DND-41 (cell line): ENCODE measurements at regions not wholly inside any gene's neighbourhood (a gene's known extent, or its start where the extent isn't known, plus 50 kb on each side); places are given as distances from the start of the nearest gene placed in this dataset.

Experiments
- ATAC-seq: fragments of 200-7000 bp; cut with Tn5 transposase; 3 replicates; pipeline ENCODE4 v1.9.1; 2021; ENCODE audit warnings: low read depth; ENCODE audit not compliant: insufficient read depth
- DNase-seq: peaks from one replicate; pipeline ENCODE4 v3.0.0-alpha.2; 2020
- H2AFZ ChIP-seq: 2 replicates; pipeline ENCODE4 v1.6.0; 2012; ENCODE audit warnings: low read depth, low read length
- H3K27ac ChIP-seq: 2 replicates; pipeline ENCODE4 v1.5.1; 2012; ENCODE audit warnings: low read length, inconsistent platforms
- H3K27me3 ChIP-seq: fragments of 200-600 bp; sonication (generic); 2 replicates; pipeline ENCODE4 v1.6.0; 2012; ENCODE audit warnings: low read length, mild to moderate bottlenecking, inconsistent platforms; ENCODE audit not compliant: insufficient read depth, poor library complexity
- H3K36me3 ChIP-seq: 2 replicates; pipeline ENCODE4 v1.5.1; 2012; ENCODE audit warnings: low read length, inconsistent platforms; ENCODE audit not compliant: insufficient read depth
- H3K4me1 ChIP-seq: 2 replicates; pipeline ENCODE4 v1.5.1; 2012; ENCODE audit warnings: mild to moderate bottlenecking, low read length; ENCODE audit not compliant: insufficient read depth
- H3K4me2 ChIP-seq: 2 replicates; pipeline ENCODE4 v1.6.0; 2012; ENCODE audit warnings: mild to moderate bottlenecking, moderate library complexity, low read length, inconsistent platforms; ENCODE audit not compliant: insufficient read depth
- H3K4me3 ChIP-seq, 2 experiments: fragments of 200-600 bp in 1 of 2; shearing (Covaris generic) in 1 of 2; 2 replicates each; pipeline ENCODE4 v1.5.1; 2012 to 2016; ENCODE audit warnings: inconsistent platforms in 2 of 2, low read length in 2 of 2, mild to moderate bottlenecking in 2 of 2, low read depth in 1 of 2, moderate library complexity in 1 of 2
- H3K79me2 ChIP-seq: 2 replicates; pipeline ENCODE4 v1.6.0; 2012; ENCODE audit warnings: low read length, inconsistent platforms; ENCODE audit not compliant: insufficient read depth
- H3K9ac ChIP-seq: 2 replicates; pipeline ENCODE4 v1.6.0; 2012; ENCODE audit warnings: low read depth, mild to moderate bottlenecking, inconsistent platforms, low read length, moderate library complexity
- H3K9me3 ChIP-seq: 2 replicates; pipeline ENCODE4 v1.5.1; 2012; ENCODE audit warnings: low read length, moderate library complexity, mild to moderate bottlenecking, inconsistent platforms; ENCODE audit not compliant: insufficient read depth, severe bottlenecking
- H4K20me1 ChIP-seq: 2 replicates; pipeline ENCODE4 v1.6.0; 2012; ENCODE audit warnings: low read length; ENCODE audit not compliant: insufficient read depth
- CTCF ChIP-seq: IDR thresholded peaks from 2 replicates; pipeline ENCODE4 v1.5.1; 2012; ENCODE audit warnings: borderline replicate concordance, low read length, moderate library complexity, mild to moderate bottlenecking; ENCODE audit not compliant: poor library complexity, severe bottlenecking; ENCODE audit errors: extremely low read depth
- EZH2 ChIP-seq: IDR thresholded peaks from 3 replicates; pipeline ENCODE4 v1.6.1; 2012; ENCODE audit warnings: borderline replicate concordance, low read depth, mild to moderate bottlenecking, moderate library complexity, low read length, inconsistent platforms; ENCODE audit not compliant: severe bottlenecking

- Histone ChIP-seq H3K36me3 (no peaks in the 10 kb centered on the region), H3K9me3 (no peaks in the 10 kb centered on the region), H3K27ac (no peak overlapping the region), H3K27me3 (no peaks in the 10 kb centered on the region), H4K20me1 (no peaks in the 10 kb centered on the region), H3K4me3 (no peak overlapping the region), H3K4me2 (no peak overlapping the region), H3K9ac (no peak overlapping the region), H3K79me2 (no peaks in the 10 kb centered on the region), H3K4me1 (no peaks in the 10 kb centered on the region), H2AFZ (no peak overlapping the region)
- no peak for ATAC-seq
- no peak for DNase-seq
- TF ChIP-seq EZH2 (no peak), CTCF (no peak)
Measured at GRCh38 chr12:125996443-125996842, 931.2 kb downstream of the AACS start.

GRCh38 chr12:125999628-126000027 lies 934.4 kb downstream of the AACS start:
- Histone ChIP-seq H3K9me3 (no peaks in the 10 kb centered on the region), H3K27me3 (no peaks in the 10 kb centered on the region), H2AFZ (no peak overlapping the region), H3K9ac (no peak overlapping the region), H3K4me1 (no peaks in the 10 kb centered on the region), H3K79me2 (no peaks in the 10 kb centered on the region), H4K20me1 (no peaks in the 10 kb centered on the region), H3K36me3 (no peaks in the 10 kb centered on the region), H3K4me2 (no peak overlapping the region), H3K4me3 (no peak overlapping the region), H3K27ac (no peak overlapping the region)
- DNase-seq (no peak), ATAC-seq (no peak)
- TF ChIP-seq EZH2 (no peak), CTCF (no peak)

- H3K36me3 ChIP-seq, result no peaks in the 10 kb centered on the region
- no peak for ATAC-seq
- no peak overlapping the region for H2AFZ ChIP-seq
- TF ChIP-seq CTCF (no peak), EZH2 (no peak)
- no peak overlapping the region for H3K4me2 ChIP-seq
- H3K9ac ChIP-seq, result no peak overlapping the region
- H3K27me3 ChIP-seq, result no peaks in the 10 kb centered on the region
- H3K9me3 ChIP-seq, result peaks cover 20% of the 10 kb centered on the region
- no peak overlapping the region for H3K27ac ChIP-seq
- H3K79me2 ChIP-seq, result no peaks in the 10 kb centered on the region
- no peaks in the 10 kb centered on the region for H4K20me1 ChIP-seq
- no peak for DNase-seq
- H3K4me1 ChIP-seq, result no peaks in the 10 kb centered on the region
- no peak overlapping the region for H3K4me3 ChIP-seq
Measured at GRCh38 chr12:126019385-126019784, 954.1 kb downstream of the AACS start.

GRCh38 chr12:126021675-126022074 lies 956.4 kb downstream of the AACS start:
- no peak for ATAC-seq
- H3K27me3 ChIP-seq, result no peaks in the 10 kb centered on the region
- TF ChIP-seq CTCF (no peak), EZH2 (no peak)
- no peak overlapping the region for H3K9ac ChIP-seq
- H3K4me1 ChIP-seq, result no peaks in the 10 kb centered on the region
- H3K9me3 ChIP-seq, result peaks cover 20% of the 10 kb centered on the region
- no peak overlapping the region for H3K4me3 ChIP-seq
- no peaks in the 10 kb centered on the region for H3K79me2 ChIP-seq
- no peak overlapping the region for H3K27ac ChIP-seq
- H2AFZ ChIP-seq, result no peak overlapping the region
- H3K4me2 ChIP-seq, result no peak overlapping the region
- H3K36me3 ChIP-seq, result no peaks in the 10 kb centered on the region
- no peak for DNase-seq
- no peaks in the 10 kb centered on the region for H4K20me1 ChIP-seq
